MCF 10A (cell line): ENCODE measurements at regions not wholly inside any gene's neighbourhood (a gene's known extent, or its start where the extent isn't known, plus 50 kb on each side); places are given as distances from the start of the nearest gene placed in this dataset.
A peak's percentile ranks its signal among the peaks of the same experiment; 100 is the strongest.

Experiments used
- BruUV-seq: library from RNA; stranded (reverse); fragments of 400-500 nt; replicated peaks from 2 replicates; lab custom pipeline; 2021; lab: Mats Ljungman, UMichigan
- CTCF ChIA-PET: fragments of 300-600 bp; sonication (Branson Sonifier 250); formaldehyde crosslinking; extraction: SDS; loops from one replicate; lab custom pipeline; 2021; ENCODE audit warnings: antibody characterized with exemption, inconsistent platforms; lab: Yijun Ruan, JAX
- POLR2A ChIA-PET: fragments of 300-600, 350-650 bp; sonication (Branson Sonifier 250); formaldehyde crosslinking; extraction: SDS; loops from one replicate; lab custom pipeline; 2020; ENCODE audit warnings: antibody characterized with exemption, inconsistent platforms; lab: Yijun Ruan, JAX
- DNase-seq: peaks from one replicate; pipeline ENCODE4 v3.0.0-alpha.2; 2018; ENCODE audit not compliant: unreplicated experiment
- H3K27ac Mint-ChIP-seq: one replicate; pipeline ENCODE4 v1.8.0; 2022; ENCODE audit warnings: mild to moderate bottlenecking, low read depth, mixed read lengths; ENCODE audit not compliant: unreplicated experiment
- H3K27me3 Mint-ChIP-seq: one replicate; pipeline ENCODE4 v1.8.0; 2022; ENCODE audit warnings: mixed read lengths; ENCODE audit not compliant: insufficient read depth, unreplicated experiment
- H3K36me3 Mint-ChIP-seq: one replicate; pipeline ENCODE4 v1.8.0; 2022; ENCODE audit warnings: mild to moderate bottlenecking, moderate library complexity, mixed read lengths; ENCODE audit not compliant: insufficient read depth, unreplicated experiment
- H3K4me1 Mint-ChIP-seq: one replicate; pipeline ENCODE4 v1.8.0; 2022; ENCODE audit warnings: mixed read lengths; ENCODE audit not compliant: insufficient read depth, unreplicated experiment
- H3K4me3 Mint-ChIP-seq: one replicate; pipeline ENCODE4 v1.8.0; 2022; ENCODE audit warnings: mild to moderate bottlenecking, moderate library complexity, mixed read lengths; ENCODE audit not compliant: unreplicated experiment
- H3K9me3 Mint-ChIP-seq: one replicate; pipeline ENCODE4 v1.8.0; 2022; ENCODE audit warnings: mixed read lengths; ENCODE audit not compliant: unreplicated experiment
- intact Hi-C: fragments of 100-400 bp; cut with micrococcal nuclease; formaldehyde crosslinking; loops from 2 replicates; pipeline ENCODE4 v1.14.1; 2022
- TF ChIP-seq, protein P1 (sequence below): fragments of 200-600 bp; IDR thresholded peaks from one replicate; pipeline ENCODE4 v1.8.0; 2022; ENCODE audit warnings: antibody characterized with exemption, mild to moderate bottlenecking; ENCODE audit not compliant: unreplicated experiment

DNA sequence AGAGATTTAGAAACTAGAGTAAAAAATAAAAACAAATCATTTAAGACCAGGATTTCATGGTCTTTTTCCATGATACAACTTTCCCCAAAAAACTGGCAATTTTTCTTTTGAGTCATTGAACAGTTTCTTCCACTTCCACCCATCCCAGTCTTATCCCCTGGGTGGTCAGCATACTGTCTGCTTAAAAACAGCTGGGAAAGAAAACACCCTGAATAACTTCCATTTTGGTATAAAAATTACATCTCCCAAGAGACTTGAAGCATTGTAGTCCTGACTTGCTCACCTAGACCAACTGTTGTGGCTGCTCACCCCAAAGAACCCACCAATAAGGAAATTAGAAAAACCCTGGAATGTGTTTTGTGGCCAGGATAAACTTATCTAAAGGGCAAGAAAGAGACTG lies 731.3 kb downstream of the NR2F1-AS1 start:
- no peaks in the 10 kb centered on the region for H3K27me3 Mint-ChIP-seq
- no peaks in the 10 kb centered on the region for H3K4me1 Mint-ChIP-seq
- H3K4me3 Mint-ChIP-seq: no peak overlapping the region
- BruUV-seq: no TSS peak
- no peak for DNase-seq
- H3K27ac Mint-ChIP-seq: no peak overlapping the region
- H3K36me3 Mint-ChIP-seq: no peaks in the 10 kb centered on the region
- H3K9me3 Mint-ChIP-seq: no peaks in the 10 kb centered on the region
- ChIA-PET CTCF (no interaction called here), POLR2A (no interaction called here)
- TF ChIP-seq, protein P1, sequence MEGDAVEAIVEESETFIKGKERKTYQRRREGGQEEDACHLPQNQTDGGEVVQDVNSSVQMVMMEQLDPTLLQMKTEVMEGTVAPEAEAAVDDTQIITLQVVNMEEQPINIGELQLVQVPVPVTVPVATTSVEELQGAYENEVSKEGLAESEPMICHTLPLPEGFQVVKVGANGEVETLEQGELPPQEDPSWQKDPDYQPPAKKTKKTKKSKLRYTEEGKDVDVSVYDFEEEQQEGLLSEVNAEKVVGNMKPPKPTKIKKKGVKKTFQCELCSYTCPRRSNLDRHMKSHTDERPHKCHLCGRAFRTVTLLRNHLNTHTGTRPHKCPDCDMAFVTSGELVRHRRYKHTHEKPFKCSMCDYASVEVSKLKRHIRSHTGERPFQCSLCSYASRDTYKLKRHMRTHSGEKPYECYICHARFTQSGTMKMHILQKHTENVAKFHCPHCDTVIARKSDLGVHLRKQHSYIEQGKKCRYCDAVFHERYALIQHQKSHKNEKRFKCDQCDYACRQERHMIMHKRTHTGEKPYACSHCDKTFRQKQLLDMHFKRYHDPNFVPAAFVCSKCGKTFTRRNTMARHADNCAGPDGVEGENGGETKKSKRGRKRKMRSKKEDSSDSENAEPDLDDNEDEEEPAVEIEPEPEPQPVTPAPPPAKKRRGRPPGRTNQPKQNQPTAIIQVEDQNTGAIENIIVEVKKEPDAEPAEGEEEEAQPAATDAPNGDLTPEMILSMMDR: no peak
- intact Hi-C loops: no loop called here

DNA sequence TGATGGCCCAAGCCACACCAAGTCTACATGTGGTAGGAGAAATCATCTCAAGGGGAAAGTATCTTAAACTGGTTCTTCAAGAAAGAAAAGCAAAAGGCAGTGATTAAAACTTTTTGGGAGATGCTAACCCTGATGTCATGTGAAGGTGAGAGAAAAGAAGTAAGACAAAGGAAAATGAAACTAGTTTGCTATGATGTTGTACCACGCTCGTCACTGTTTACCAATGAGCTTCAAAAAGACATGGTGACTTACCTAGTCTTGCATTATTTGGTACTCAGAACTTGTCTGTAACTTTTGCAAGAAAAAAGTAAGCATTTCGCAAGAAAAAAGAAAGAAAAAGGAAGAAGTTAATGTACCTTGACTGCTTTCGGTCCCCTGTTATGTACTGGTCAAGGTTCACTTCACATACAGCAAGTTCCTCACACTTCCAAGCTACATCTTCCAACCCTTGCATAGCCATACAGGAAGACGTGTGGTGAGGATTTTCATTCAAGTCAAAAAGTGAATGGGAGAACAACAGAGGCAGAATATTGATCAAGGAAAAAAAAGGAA lies 739.3 kb downstream of the NR2F1-AS1 start:
- no peak overlapping the region for H3K4me3 Mint-ChIP-seq
- H3K4me1 Mint-ChIP-seq: peaks cover 5% of the 10 kb centered on the region
- H3K27ac Mint-ChIP-seq: no peak overlapping the region
- POLR2A ChIA-PET: no interaction called here
- CTCF ChIA-PET: interaction anchor here (0.9 kb wide), 1 partner anchor 74 kb away, joined by 3 read pairs; no protein-coding TSS in a partner anchor
- TF ChIP-seq, protein P1: no peak
- BruUV-seq: no TSS peak
- H3K36me3 Mint-ChIP-seq: no peaks in the 10 kb centered on the region
- intact Hi-C loops: no loop called here
- no peak for DNase-seq
- no peaks in the 10 kb centered on the region for H3K9me3 Mint-ChIP-seq
- H3K27me3 Mint-ChIP-seq: no peaks in the 10 kb centered on the region

DNA sequence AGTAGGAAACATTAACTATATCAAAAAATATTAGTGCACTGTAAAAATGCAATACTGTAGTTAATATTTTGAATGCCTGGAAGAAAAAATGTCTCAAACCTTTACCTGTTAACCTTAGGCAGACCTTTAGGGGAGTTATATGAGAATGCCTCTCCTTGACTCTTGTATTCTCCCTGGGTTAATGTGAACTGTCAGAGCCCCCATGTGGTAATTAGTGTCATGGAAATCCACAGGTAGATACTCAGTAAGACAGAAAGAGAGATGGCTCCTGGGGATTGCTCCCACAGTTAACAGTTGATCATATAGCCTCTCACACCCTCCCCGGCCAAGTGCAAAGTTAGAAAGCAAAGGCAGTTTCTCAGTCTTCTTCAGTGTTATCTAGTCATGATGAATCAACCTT lies 742.8 kb downstream of the NR2F1-AS1 start:
- no TSS peak for BruUV-seq
- peak; percentile 62 for DNase-seq
- no peaks in the 10 kb centered on the region for H3K36me3 Mint-ChIP-seq
- ChIA-PET POLR2A (interaction anchor here (0.7 kb wide), 1 partner anchor 530 kb away, joined by 3 read pairs; no protein-coding TSS in a partner anchor), CTCF (interaction anchor here (0.6 to 1.7 kb wide), 3 partner anchors 28 to 718 kb away, joined by 3 to 8 read pairs (median 3); no protein-coding TSS in a partner anchor)
- H3K4me1 Mint-ChIP-seq: peaks cover 15% of the 10 kb centered on the region
- intact Hi-C loops: loop anchor here (1.0 to 10.0 kb wide), 3 partner anchors 163 to 1336 kb away; no protein-coding TSS in a partner anchor
- no peak overlapping the region for H3K4me3 Mint-ChIP-seq
- no peaks in the 10 kb centered on the region for H3K27me3 Mint-ChIP-seq
- no peak overlapping the region for H3K27ac Mint-ChIP-seq
- TF ChIP-seq, protein P1: peak; percentile 8
- H3K9me3 Mint-ChIP-seq: peaks cover 8% of the 10 kb centered on the region

DNA sequence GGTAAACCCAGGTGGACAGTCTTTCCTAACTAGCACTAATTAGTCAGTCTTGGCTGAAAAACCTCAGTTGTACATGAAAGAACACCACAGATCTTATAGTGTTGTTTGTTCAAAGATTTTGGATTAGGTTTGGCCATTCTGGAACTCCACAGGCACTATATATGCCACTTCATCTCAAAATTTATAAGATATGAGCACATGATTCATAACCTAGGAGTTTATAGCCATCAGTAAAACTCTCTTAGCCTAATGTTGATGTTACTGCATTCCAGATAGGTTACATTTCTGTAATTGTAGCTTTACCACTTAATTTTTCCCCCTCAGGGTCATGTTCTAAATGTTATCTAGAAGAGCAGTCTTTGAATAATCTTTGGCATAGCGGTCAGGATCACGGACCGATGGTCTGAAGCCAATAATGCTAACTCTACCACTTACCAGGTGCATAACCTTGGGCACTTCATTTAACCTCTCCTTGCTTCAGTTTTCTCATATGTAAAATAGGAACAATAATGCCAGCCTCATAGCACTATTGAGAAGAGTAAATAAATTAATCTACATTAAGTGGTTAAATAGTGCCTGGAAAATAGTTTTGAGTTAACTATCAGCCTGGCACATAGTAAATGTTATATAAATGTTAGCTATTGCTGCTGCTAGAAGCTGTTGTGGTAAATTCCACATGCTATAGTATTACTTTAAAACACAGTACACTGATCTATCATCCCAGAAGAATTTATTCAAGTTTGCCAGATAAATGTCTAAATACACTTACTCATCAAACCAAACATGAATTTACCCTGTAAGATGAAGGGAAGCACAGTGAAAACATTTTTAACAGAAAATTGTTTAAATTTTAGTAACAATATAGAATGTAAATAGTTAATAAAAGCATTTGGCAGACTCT lies 743.9 kb downstream of the NR2F1-AS1 start:
- TF ChIP-seq, protein P1: no peak
- Mint-ChIP-seq H3K9me3 (peaks cover 8% of the 10 kb centered on the region), H3K4me1 (peaks cover 15% of the 10 kb centered on the region), H3K4me3 (no peak overlapping the region), H3K27me3 (no peaks in the 10 kb centered on the region), H3K27ac (peak overlapping the region; percentile 75), H3K36me3 (no peaks in the 10 kb centered on the region)
- CTCF ChIA-PET: interaction anchor here (0.6 to 1.1 kb wide), 3 partner anchors 46 to 1338 kb away, joined by 3 to 4 read pairs (median 3); no protein-coding TSS in a partner anchor
- no TSS peak for BruUV-seq
- intact Hi-C loops: loop anchor here (2.0 to 10.0 kb wide), 3 partner anchors 162 to 1335 kb away; no protein-coding TSS in a partner anchor
- DNase-seq: peak; percentile 11
- POLR2A ChIA-PET: interaction anchor here (0.7 kb wide), 1 partner anchor 60 kb away, joined by 3 read pairs; no protein-coding TSS in a partner anchor
